Lung (tissue), 11 donors: ENCODE measurements at regions not wholly inside any gene's neighbourhood (a gene's known extent, or its start where the extent isn't known, plus 50 kb on each side); places are given as distances from the start of the nearest gene placed in this dataset.

Experiments
- ATAC-seq: fragments of 200-7000 bp; cut with Tn5 transposase; one replicate; pipeline ENCODE4 v1.9.1; 2020; ENCODE audit warnings: moderate number of reproducible peaks; ENCODE audit not compliant: insufficient read depth, low FRiP score
- DNase-seq, 3 donors: peaks; one replicate each; pipeline ENCODE4 v3.0.0-alpha.2; 2013 to 2017
- H3K27ac ChIP-seq, 2 donors: one replicate each; pipeline ENCODE4 v1.5.1; 2013; ENCODE audit warnings: mild to moderate bottlenecking in 2 of 2, moderate library complexity in 2 of 2, control low read depth in 1 of 2, inconsistent platforms in 1 of 2, low read depth in 1 of 2, low read length in 1 of 2
- H3K27me3 ChIP-seq, 3 donors: one replicate each; pipeline ENCODE4 v1.5.1; 2013; ENCODE audit warnings: low read length in 2 of 3; ENCODE audit not compliant: control insufficient read depth in 3 of 3, insufficient read depth in 3 of 3
- H3K36me3 ChIP-seq, 4 donors: one replicate each; pipeline ENCODE4 v1.5.1; 2013; ENCODE audit warnings: low read length in 4 of 4, mild to moderate bottlenecking in 1 of 4, moderate library complexity in 1 of 4; ENCODE audit not compliant: control insufficient read depth in 4 of 4, insufficient read depth in 4 of 4
- H3K4me1 ChIP-seq, 5 donors: one replicate each; pipeline ENCODE4 v1.5.1; 2013; ENCODE audit warnings: low read length in 5 of 5, mild to moderate bottlenecking in 2 of 5, moderate library complexity in 1 of 5; ENCODE audit not compliant: control insufficient read depth in 5 of 5, insufficient read depth in 5 of 5
- H3K4me3 ChIP-seq: one replicate; pipeline ENCODE4 v1.5.1; 2013; ENCODE audit warnings: mild to moderate bottlenecking, control low read depth, moderate library complexity
- H3K9ac ChIP-seq, 2 donors: one replicate each; pipeline ENCODE4 v1.5.1; 2013; ENCODE audit warnings: low read length in 2 of 2, control low read depth in 1 of 2; ENCODE audit not compliant: insufficient read depth in 1 of 2
- H3K9me3 ChIP-seq, 4 donors: one replicate each; pipeline ENCODE4 v1.5.1; 2013; ENCODE audit warnings: low read length in 3 of 4, mild to moderate bottlenecking in 1 of 4, moderate library complexity in 1 of 4; ENCODE audit not compliant: control insufficient read depth in 4 of 4, insufficient read depth in 3 of 4
- CTCF ChIP-seq: IDR thresholded peaks from 2 replicates; pipeline ENCODE4 v1.5.1; 2012; ENCODE audit warnings: mild to moderate bottlenecking; ENCODE audit errors: control extremely low read depth, extremely low read depth
- WGBS, 2 donors: extraction: QIAGEN DNeasy Blood & Tissue Kit; methylation state at CpG; one replicate each; pipeline ENCODE4 v1.1.7; 2013; 5-methylcytosine and 5-hydroxymethylcytosine counted together
- donor health status: control.
- donor health status: control.
- donor health status: Bipolar disorder and iron deficiency.
- donor health status: healthy.
- donor health status: DM: yes; HTN: yes; CAD: no.

DNA sequence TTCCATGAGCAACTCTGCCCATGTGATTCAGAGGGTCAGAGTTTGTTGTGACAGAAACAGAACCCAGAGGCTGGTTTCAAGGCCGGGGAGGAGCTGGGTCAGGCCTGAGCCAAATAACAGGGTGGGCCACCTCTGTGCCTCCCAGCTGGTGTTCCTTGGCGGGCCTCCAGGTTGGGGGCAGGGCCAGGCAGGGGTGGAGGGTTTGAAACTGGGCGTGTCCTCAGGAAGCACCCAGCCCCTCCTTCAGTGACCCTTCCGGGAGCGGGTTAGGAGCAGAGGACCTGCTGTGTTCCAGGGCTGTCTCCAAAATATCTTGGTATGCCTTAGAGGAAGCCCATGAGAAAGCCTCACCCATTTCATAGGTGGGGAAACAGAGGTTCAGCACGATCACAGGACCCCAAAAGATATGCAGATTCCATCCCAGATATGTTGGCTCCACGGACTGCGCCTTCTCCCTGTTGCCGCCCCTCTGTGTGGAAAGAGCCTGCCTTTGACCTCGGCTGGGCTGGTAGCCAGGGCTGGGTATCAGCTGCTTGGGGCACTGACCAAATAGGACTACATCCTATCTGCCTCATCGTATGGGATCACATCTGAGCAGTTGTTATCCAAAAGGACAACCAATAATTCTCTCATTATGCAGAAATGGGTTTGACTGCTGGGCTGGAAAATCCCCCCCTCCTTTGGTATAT, 74.8 kb upstream of the GLI2 start:
- ATAC-seq (no peak), DNase-seq (peak in 2 of 3 donors; percentile 51 to 55)
- no peak for TF ChIP-seq CTCF
- Histone ChIP-seq H3K4me3 (no peak overlapping the region), H3K9ac (no peak overlapping the region), H3K9me3 (peaks cover 0 to 12% (median 1%) of the 10 kb centered on the region in 4 donors), H3K27me3 (peaks cover 0 to 6% (median 0%) of the 10 kb centered on the region in 3 donors), H3K27ac (no peak overlapping the region), H3K36me3 (no peaks in the 10 kb centered on the region), H3K4me1 (peaks cover 0 to 16% (median 7%) of the 10 kb centered on the region in 5 donors)
- 47 to 68% methylated on average over 11 of the region's 11 CpGs for WGBS, 2 donors

GRCh38 chr2:120661551-120661950, 74.1 kb upstream of the GLI2 start:
- DNase-seq: peak; percentile 94 to 96 (median 95)
- Histone ChIP-seq H3K27ac (no peak overlapping the region), H3K4me1 (peaks cover 0 to 16% (median 7%) of the 10 kb centered on the region in 5 donors), H3K9ac (no peak overlapping the region), H3K27me3 (peaks cover 0 to 6% (median 0%) of the 10 kb centered on the region in 3 donors), H3K4me3 (no peak overlapping the region), H3K9me3 (peaks cover 0 to 12% (median 1%) of the 10 kb centered on the region in 4 donors), H3K36me3 (no peaks in the 10 kb centered on the region)
- TF ChIP-seq CTCF: no peak
- WGBS, 2 donors: 20 to 27% methylated on average over 16 of the region's 16 CpGs
- ATAC-seq: peak; percentile 11

GRCh38 chr2:120662046-120662445, 73.6 kb upstream of the GLI2 start:
- H3K9me3 ChIP-seq: peaks cover 0 to 12% (median 1%) of the 10 kb centered on the region in 4 donors
- ATAC-seq (no peak), DNase-seq (no peak)
- no peaks in the 10 kb centered on the region for H3K36me3 ChIP-seq
- WGBS, 2 donors: 89 to 93% methylated on average over 4 of the region's 4 CpGs
- H3K4me3 ChIP-seq: no peak overlapping the region
- no peak overlapping the region for H3K9ac ChIP-seq
- peaks cover 0 to 16% (median 7%) of the 10 kb centered on the region in 5 donors for H3K4me1 ChIP-seq
- no peak overlapping the region for H3K27ac ChIP-seq
- TF ChIP-seq CTCF: no peak
- H3K27me3 ChIP-seq: peaks cover 0 to 6% (median 0%) of the 10 kb centered on the region in 3 donors

- no peak overlapping the region for H3K9ac ChIP-seq
- no peak for ATAC-seq
- DNase-seq: no peak
- no peak overlapping the region for H3K27ac ChIP-seq
- H3K9me3 ChIP-seq: peaks cover 0 to 12% (median 2%) of the 10 kb centered on the region in 4 donors
- peaks cover 0 to 6% (median 0%) of the 10 kb centered on the region in 3 donors for H3K27me3 ChIP-seq
- TF ChIP-seq CTCF: no peak
- WGBS, 2 donors: 85% methylated on average over 3 of the region's 3 CpGs
- no peaks in the 10 kb centered on the region for H3K36me3 ChIP-seq
- H3K4me3 ChIP-seq: no peak overlapping the region
- peaks cover 0 to 16% (median 7%) of the 10 kb centered on the region in 5 donors for H3K4me1 ChIP-seq
Observed at GRCh38 chr2:120662746-120663145, 72.9 kb upstream of the GLI2 start.
